HCT116 (cell line): ENCODE measurements at regions not wholly inside any gene's neighbourhood (a gene's known extent, or its start where the extent isn't known, plus 50 kb on each side); places are given as distances from the start of the nearest gene placed in this dataset.

ENCODE experiments used
- EGR1 ChIP-seq: IDR thresholded peaks from 2 replicates; pipeline ENCODE4 v1.6.1; 2012; ENCODE audit warnings: low read depth
- POLR2A ChIP-seq: IDR thresholded peaks from 2 replicates; pipeline ENCODE4 v1.7.0; 2011; ENCODE audit warnings: borderline replicate concordance; ENCODE audit not compliant: insufficient read depth, insufficient read length; ENCODE audit errors: extremely low read depth

- TF ChIP-seq EGR1, result no peak
- TF ChIP-seq POLR2A, result no peak
These were observed 887.8 kb downstream of the IGSF11 start for GRCh38 chr3:118146658-118147375.
